Stomach (tissue), 8 donors: ENCODE measurements at regions not wholly inside any gene's neighbourhood (a gene's known extent, or its start where the extent isn't known, plus 50 kb on each side); places are given as distances from the start of the nearest gene placed in this dataset.
A peak's percentile ranks its signal among the peaks of the same experiment; 100 is the strongest.

ENCODE experiments used
- DNase-seq, 2 donors: peaks; one replicate each; pipeline versions ENCODE4 v3.0.0 to v3.0.0-alpha.2; 2013 to 2019
- H3K27ac ChIP-seq, 5 donors: fragments of 200-600 bp in 4 of 5; sonication (generic) in 4 of 5; one replicate each; pipeline ENCODE4 v1.5.1; 2013 to 2019; ENCODE audit warnings: mild to moderate bottlenecking in 1 of 5, moderate library complexity in 1 of 5
- H3K27me3 ChIP-seq, 3 donors: fragments of 200-600 bp; sonication (generic); one replicate each; pipeline ENCODE4 v1.5.1; 2017 to 2019; ENCODE audit warnings: mixed run types in 1 of 3
- H3K36me3 ChIP-seq, 4 donors: fragments of 200-600 bp; sonication (generic); 1 replicate in 3 of 4; 2 replicates in 1 of 4; pipeline ENCODE4 v1.5.1; 2016 to 2019
- H3K4me1 ChIP-seq, 4 donors: fragments of 200-600 bp; sonication (generic); one replicate each; pipeline ENCODE4 v1.5.1; 2016 to 2019
- H3K4me3 ChIP-seq, 4 donors: fragments of 200-600 bp; sonication (generic) in 3 of 4; one replicate each; pipeline ENCODE4 v1.5.1; 2016 to 2019; ENCODE audit warnings: mild to moderate bottlenecking in 1 of 4
- H3K9me3 ChIP-seq, 4 donors: fragments of 200-600 bp; sonication (generic); one replicate each; pipeline ENCODE4 v1.5.1; 2016 to 2019
- CTCF ChIP-seq, 7 experiments: fragments of 450-650 bp in 4 of 7; fragments of 200-600 bp in 3 of 7; sonication (generic) in 3 of 7; IDR thresholded peaks; one replicate each; pipeline ENCODE4 v1.5.1; 2016 to 2019; ENCODE audit warnings: antibody characterized with exemption in 7 of 7, control low read depth in 2 of 7, mild to moderate bottlenecking in 1 of 7
- EP300 ChIP-seq: sonication (generic); formaldehyde crosslinking; IDR thresholded peaks from one replicate; pipeline ENCODE4 v1.6.1; 2017; ENCODE audit warnings: antibody characterized with exemption
- POLR2A ChIP-seq, 4 donors: fragments of 450-650 bp; IDR thresholded peaks; one replicate each; pipeline ENCODE4 v1.6.1; 2016; ENCODE audit warnings: antibody characterized with exemption in 4 of 4, control low read depth in 2 of 4, mild to moderate bottlenecking in 1 of 4, moderate library complexity in 1 of 4
- POLR2AphosphoS5 ChIP-seq, 3 donors: sonication (generic); formaldehyde crosslinking; IDR thresholded peaks; one replicate each; pipeline ENCODE4 v1.6.1; 2016; ENCODE audit warnings: antibody characterized with exemption in 3 of 3
- WGBS, 5 donors: extraction: QIAGEN DNeasy Blood & Tissue Kit in 3 of 5; methylation state at CpG; one replicate each; pipeline versions ENCODE4 v1.1.5 to v1.1.7; 2013 to 2018; 5-methylcytosine and 5-hydroxymethylcytosine counted together
- intact Hi-C: fragments of 100-400 bp; cut with DNase I; formaldehyde crosslinking; loops from one replicate; pipeline ENCODE4 v1.15.1; 2023; ENCODE audit warnings: low total_unique reads
- donor health status: healthy with polysubstance abuse.
- donor health status: Bipolar disorder and iron deficiency.
- donor health status: healthy.

GRCh38 chr4:135371137-135371536, 1169.5 kb upstream of the PABPC4L start:
- no peak for TF ChIP-seq POLR2AphosphoS5 (IDR thresholded peaks at IDR 0.05)
- TF ChIP-seq EP300: no peak
- TF ChIP-seq CTCF (IDR thresholded peaks at IDR 0.05): no peak
- no peak for TF ChIP-seq POLR2A (IDR thresholded peaks at IDR 0.05)
- no peak overlapping the region for H3K4me3 ChIP-seq
- DNase-seq: peak in 1 of 2 donors; percentile 2
- peaks cover 0 to 9% (median 0%) of the 10 kb centered on the region in 4 donors for H3K9me3 ChIP-seq
- no peaks in the 10 kb centered on the region for H3K27me3 ChIP-seq
- no peaks in the 10 kb centered on the region for H3K36me3 ChIP-seq
- WGBS, 5 donors: 77 to 87% (median 82%) methylated on average over 4 of the region's 4 CpGs
- H3K4me1 ChIP-seq: no peaks in the 10 kb centered on the region
- intact Hi-C loops: no loop called here
- no peak overlapping the region for H3K27ac ChIP-seq

GRCh38 chr4:135368831-135369230, 1167.2 kb upstream of the PABPC4L start:
- no peak overlapping the region for H3K4me3 ChIP-seq
- no peaks in the 10 kb centered on the region for H3K9me3 ChIP-seq
- TF ChIP-seq POLR2AphosphoS5 (IDR thresholded peaks at IDR 0.05) (no peak), CTCF (IDR thresholded peaks at IDR 0.05) (no peak), POLR2A (IDR thresholded peaks at IDR 0.05) (no peak), EP300 (no peak)
- intact Hi-C loops: no loop called here
- H3K36me3 ChIP-seq: no peaks in the 10 kb centered on the region
- H3K27ac ChIP-seq: no peak overlapping the region
- DNase-seq: no peak
- H3K27me3 ChIP-seq: no peaks in the 10 kb centered on the region
- no peaks in the 10 kb centered on the region for H3K4me1 ChIP-seq
- 39 to 53% (median 50%) methylated on average over 3 of the region's 3 CpGs for WGBS, 5 donors

GRCh38 chr4:135365065-135365464, 1163.5 kb upstream of the PABPC4L start:
- Histone ChIP-seq H3K27ac (no peak overlapping the region), H3K4me3 (no peak overlapping the region), H3K36me3 (no peaks in the 10 kb centered on the region), H3K9me3 (no peaks in the 10 kb centered on the region), H3K4me1 (no peaks in the 10 kb centered on the region), H3K27me3 (no peaks in the 10 kb centered on the region)
- intact Hi-C loops: no loop called here
- DNase-seq: no peak
- TF ChIP-seq POLR2AphosphoS5 (IDR thresholded peaks at IDR 0.05): no peak
- TF ChIP-seq EP300: no peak
- no peak for TF ChIP-seq POLR2A (IDR thresholded peaks at IDR 0.05)
- no peak for TF ChIP-seq CTCF (IDR thresholded peaks at IDR 0.05)
- 71 to 87% (median 84%) methylated on average over 1 of the region's 1 CpG for WGBS, 5 donors

GRCh38 chr4:135359128-135359527, 1157.5 kb upstream of the PABPC4L start:
- H3K27me3 ChIP-seq: no peaks in the 10 kb centered on the region
- no peaks in the 10 kb centered on the region for H3K9me3 ChIP-seq
- 80 to 100% (median 92%) methylated on average over 1 of the region's 1 CpG for WGBS, 5 donors
- DNase-seq: no peak
- H3K4me3 ChIP-seq: no peak overlapping the region
- TF ChIP-seq POLR2AphosphoS5 (IDR thresholded peaks at IDR 0.05): no peak
- TF ChIP-seq CTCF (IDR thresholded peaks at IDR 0.05): no peak
- no peak for TF ChIP-seq POLR2A (IDR thresholded peaks at IDR 0.05)
- TF ChIP-seq EP300: no peak
- H3K36me3 ChIP-seq: no peaks in the 10 kb centered on the region
- intact Hi-C loops: no loop called here
- H3K4me1 ChIP-seq: no peaks in the 10 kb centered on the region
- H3K27ac ChIP-seq: no peak overlapping the region
